ENCODE measurements at regions not wholly inside any gene's neighbourhood (a gene's known extent, or its start where the extent isn't known, plus 50 kb on each side); places are given as distances from the start of the nearest gene placed in this dataset.

- Histone ChIP-seq H3K4me3 (ENCODE audit: low read depth in 1 of 2, low read length in 2 of 2) (no peak overlapping the region), H2AFZ (ENCODE audit: low read depth, low read length) (no peak overlapping the region)
- ATAC-seq (ENCODE audit: insufficient read depth, low read depth) = no peak
Measured at GRCh38 chr2:13583609-13584008, 866.9 kb downstream of the TRIB2 start.

GRCh38 chr2:13584020-13584419 lies 867.3 kb downstream of the TRIB2 start:
- no peaks in the 10 kb centered on the region for H4K20me1 ChIP-seq (ENCODE audit: insufficient read depth, low read length)
- H3K27ac ChIP-seq (ENCODE audit: low read length) = no peak overlapping the region
- H3K4me2 ChIP-seq (ENCODE audit: insufficient read depth, low read length) = no peak overlapping the region
- DNase-seq = no peak
- H3K9me3 ChIP-seq (ENCODE audit: insufficient read depth, low read length, severe bottlenecking) = no peaks in the 10 kb centered on the region
- H2AFZ ChIP-seq (ENCODE audit: low read depth, low read length) = no peak overlapping the region
- no peak for ATAC-seq (ENCODE audit: insufficient read depth, low read depth)
- H3K9ac ChIP-seq (ENCODE audit: low read depth, low read length) = no peak overlapping the region
- TF ChIP-seq EZH2 (IDR thresholded peaks at IDR 0.05; ENCODE audit: borderline replicate concordance, low read depth, low read length, severe bottlenecking) (no peak), CTCF (IDR thresholded peaks at IDR 0.05; ENCODE audit: borderline replicate concordance, extremely low read depth, low read length, poor library complexity, severe bottlenecking) (no peak)
- H3K4me1 ChIP-seq (ENCODE audit: insufficient read depth, low read length) = no peaks in the 10 kb centered on the region
- no peaks in the 10 kb centered on the region for H3K79me2 ChIP-seq (ENCODE audit: insufficient read depth, low read length)
- H3K27me3 ChIP-seq (ENCODE audit: insufficient read depth, low read length, poor library complexity) = no peaks in the 10 kb centered on the region
- H3K4me3 ChIP-seq (ENCODE audit: low read depth in 1 of 2, low read length in 2 of 2) = no peak overlapping the region
- H3K36me3 ChIP-seq (ENCODE audit: insufficient read depth, low read length) = no peaks in the 10 kb centered on the region

More at GRCh38 chr2:13583609-13584008, 866.9 kb downstream of the TRIB2 start:
- no peak for TF ChIP-seq EZH2 (IDR thresholded peaks at IDR 0.05; ENCODE audit: borderline replicate concordance, low read depth, low read length, severe bottlenecking)
- Histone ChIP-seq H3K36me3 (ENCODE audit: insufficient read depth, low read length) (no peaks in the 10 kb centered on the region), H3K4me2 (ENCODE audit: insufficient read depth, low read length) (no peak overlapping the region), H3K27ac (ENCODE audit: low read length) (no peak overlapping the region), H3K79me2 (ENCODE audit: insufficient read depth, low read length) (no peaks in the 10 kb centered on the region), H3K4me1 (ENCODE audit: insufficient read depth, low read length) (no peaks in the 10 kb centered on the region), H3K9me3 (ENCODE audit: insufficient read depth, low read length, severe bottlenecking) (no peaks in the 10 kb centered on the region), H4K20me1 (ENCODE audit: insufficient read depth, low read length) (no peaks in the 10 kb centered on the region), H3K27me3 (ENCODE audit: insufficient read depth, low read length, poor library complexity) (no peaks in the 10 kb centered on the region), H3K9ac (ENCODE audit: low read depth, low read length) (no peak overlapping the region)
- DNase-seq = no peak

GRCh38 chr2:13585732-13586131 lies 869.0 kb downstream of the TRIB2 start:
- no peak overlapping the region for H3K9ac ChIP-seq (ENCODE audit: low read depth, low read length)
- TF ChIP-seq EZH2 (IDR thresholded peaks at IDR 0.05; ENCODE audit: borderline replicate concordance, low read depth, low read length, severe bottlenecking) (no peak), CTCF (IDR thresholded peaks at IDR 0.05; ENCODE audit: borderline replicate concordance, extremely low read depth, low read length, poor library complexity, severe bottlenecking) (no peak)
- no peak overlapping the region for H3K4me2 ChIP-seq (ENCODE audit: insufficient read depth, low read length)
- DNase-seq (no peak), ATAC-seq (ENCODE audit: insufficient read depth, low read depth) (no peak)
- H3K9me3 ChIP-seq (ENCODE audit: insufficient read depth, low read length, severe bottlenecking) = no peaks in the 10 kb centered on the region
- no peak overlapping the region for H3K27ac ChIP-seq (ENCODE audit: low read length)
- no peaks in the 10 kb centered on the region for H3K4me1 ChIP-seq (ENCODE audit: insufficient read depth, low read length)
- no peaks in the 10 kb centered on the region for H3K79me2 ChIP-seq (ENCODE audit: insufficient read depth, low read length)
- no peak overlapping the region for H3K4me3 ChIP-seq (ENCODE audit: low read depth in 1 of 2, low read length in 2 of 2)
- H3K27me3 ChIP-seq (ENCODE audit: insufficient read depth, low read length, poor library complexity) = no peaks in the 10 kb centered on the region
- H4K20me1 ChIP-seq (ENCODE audit: insufficient read depth, low read length) = no peaks in the 10 kb centered on the region
- no peaks in the 10 kb centered on the region for H3K36me3 ChIP-seq (ENCODE audit: insufficient read depth, low read length)
- no peak overlapping the region for H2AFZ ChIP-seq (ENCODE audit: low read depth, low read length)

- H4K20me1 ChIP-seq (ENCODE audit: insufficient read depth, low read length) = no peaks in the 10 kb centered on the region
- no peak overlapping the region for H3K4me2 ChIP-seq (ENCODE audit: insufficient read depth, low read length)
- TF ChIP-seq CTCF (IDR thresholded peaks at IDR 0.05; ENCODE audit: borderline replicate concordance, extremely low read depth, low read length, poor library complexity, severe bottlenecking) (no peak), EZH2 (IDR thresholded peaks at IDR 0.05; ENCODE audit: borderline replicate concordance, low read depth, low read length, severe bottlenecking) (no peak)
- no peak overlapping the region for H3K27ac ChIP-seq (ENCODE audit: low read length)
- no peak overlapping the region for H2AFZ ChIP-seq (ENCODE audit: low read depth, low read length)
- DNase-seq (no peak), ATAC-seq (ENCODE audit: insufficient read depth, low read depth) (no peak)
- H3K27me3 ChIP-seq (ENCODE audit: insufficient read depth, low read length, poor library complexity) = no peaks in the 10 kb centered on the region
- no peaks in the 10 kb centered on the region for H3K79me2 ChIP-seq (ENCODE audit: insufficient read depth, low read length)
- H3K4me3 ChIP-seq (ENCODE audit: low read depth in 1 of 2, low read length in 2 of 2) = no peak overlapping the region
- no peaks in the 10 kb centered on the region for H3K4me1 ChIP-seq (ENCODE audit: insufficient read depth, low read length)
- no peaks in the 10 kb centered on the region for H3K9me3 ChIP-seq (ENCODE audit: insufficient read depth, low read length, severe bottlenecking)
- no peak overlapping the region for H3K9ac ChIP-seq (ENCODE audit: low read depth, low read length)
- no peaks in the 10 kb centered on the region for H3K36me3 ChIP-seq (ENCODE audit: insufficient read depth, low read length)
Measured at GRCh38 chr2:13596233-13596632, 879.5 kb downstream of the TRIB2 start.
